Nephron (organoid): ENCODE measurements at regions not wholly inside any gene's neighbourhood (a gene's known extent, or its start where the extent isn't known, plus 50 kb on each side); places are given as distances from the start of the nearest gene placed in this dataset.

Experiments
- H3K27ac Mint-ChIP-seq, 3 experiments: 2 replicates each; pipeline ENCODE4 v1.8.0; 2020; ENCODE audit warnings: mixed read lengths in 3 of 3, mild to moderate bottlenecking in 2 of 3, moderate library complexity in 1 of 3
- H3K27me3 Mint-ChIP-seq: 2 replicates; pipeline ENCODE4 v1.8.0; 2021; ENCODE audit warnings: low read depth, mild to moderate bottlenecking, moderate library complexity, mixed read lengths
- H3K36me3 Mint-ChIP-seq: 2 replicates; pipeline ENCODE4 v1.8.0; 2020; ENCODE audit warnings: low read depth, mixed read lengths
- H3K4me1 Mint-ChIP-seq: 2 replicates; pipeline ENCODE4 v1.8.0; 2020; ENCODE audit warnings: mixed read lengths
- H3K4me3 Mint-ChIP-seq, 3 experiments: 2 replicates each; pipeline ENCODE4 v1.8.0; 2020; ENCODE audit warnings: mild to moderate bottlenecking in 3 of 3, mixed read lengths in 3 of 3, moderate library complexity in 2 of 3
- H3K9me3 Mint-ChIP-seq: 2 replicates; pipeline ENCODE4 v1.8.0; 2020; ENCODE audit warnings: mixed read lengths
- TF ChIP-seq, protein P1 (sequence below), 3 experiments: fragments of 200-600 bp; sonication (generic); IDR thresholded peaks; one replicate each; pipeline ENCODE4 v1.5.0; 2021; ENCODE audit warnings: antibody characterized with exemption in 3 of 3; ENCODE audit not compliant: unreplicated experiment in 3 of 3

DNA sequence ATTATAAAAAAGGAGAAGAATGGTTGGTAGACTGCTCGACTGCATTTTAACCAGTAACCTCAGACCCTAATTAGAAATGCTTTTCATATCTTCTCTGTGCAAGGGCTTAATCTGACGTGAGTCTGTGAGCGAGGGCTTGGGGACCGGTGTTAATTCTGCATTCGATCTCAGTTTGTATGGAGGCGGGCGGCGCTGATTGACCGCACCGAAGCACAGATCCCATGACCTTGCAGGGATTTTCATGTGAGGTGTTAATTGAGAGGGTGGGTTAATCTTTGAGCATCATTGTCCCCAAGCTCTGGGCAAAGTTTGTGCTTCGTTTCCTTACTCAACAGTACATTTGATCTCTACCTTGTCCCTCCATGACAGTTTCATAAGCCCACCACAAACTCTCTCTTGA, 250.9 kb downstream of the NR2F2 start:
- Mint-ChIP-seq H3K36me3 (no peaks in the 10 kb centered on the region), H3K4me3 (no peak overlapping the region), H3K27ac (no peak overlapping the region), H3K9me3 (no peaks in the 10 kb centered on the region), H3K27me3 (no peaks in the 10 kb centered on the region), H3K4me1 (peaks cover 5% of the 10 kb centered on the region)
- TF ChIP-seq, protein P1, sequence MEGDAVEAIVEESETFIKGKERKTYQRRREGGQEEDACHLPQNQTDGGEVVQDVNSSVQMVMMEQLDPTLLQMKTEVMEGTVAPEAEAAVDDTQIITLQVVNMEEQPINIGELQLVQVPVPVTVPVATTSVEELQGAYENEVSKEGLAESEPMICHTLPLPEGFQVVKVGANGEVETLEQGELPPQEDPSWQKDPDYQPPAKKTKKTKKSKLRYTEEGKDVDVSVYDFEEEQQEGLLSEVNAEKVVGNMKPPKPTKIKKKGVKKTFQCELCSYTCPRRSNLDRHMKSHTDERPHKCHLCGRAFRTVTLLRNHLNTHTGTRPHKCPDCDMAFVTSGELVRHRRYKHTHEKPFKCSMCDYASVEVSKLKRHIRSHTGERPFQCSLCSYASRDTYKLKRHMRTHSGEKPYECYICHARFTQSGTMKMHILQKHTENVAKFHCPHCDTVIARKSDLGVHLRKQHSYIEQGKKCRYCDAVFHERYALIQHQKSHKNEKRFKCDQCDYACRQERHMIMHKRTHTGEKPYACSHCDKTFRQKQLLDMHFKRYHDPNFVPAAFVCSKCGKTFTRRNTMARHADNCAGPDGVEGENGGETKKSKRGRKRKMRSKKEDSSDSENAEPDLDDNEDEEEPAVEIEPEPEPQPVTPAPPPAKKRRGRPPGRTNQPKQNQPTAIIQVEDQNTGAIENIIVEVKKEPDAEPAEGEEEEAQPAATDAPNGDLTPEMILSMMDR (IDR thresholded peaks at IDR 0.05; ENCODE audit: unreplicated experiment in 3 of 3): no peak

DNA sequence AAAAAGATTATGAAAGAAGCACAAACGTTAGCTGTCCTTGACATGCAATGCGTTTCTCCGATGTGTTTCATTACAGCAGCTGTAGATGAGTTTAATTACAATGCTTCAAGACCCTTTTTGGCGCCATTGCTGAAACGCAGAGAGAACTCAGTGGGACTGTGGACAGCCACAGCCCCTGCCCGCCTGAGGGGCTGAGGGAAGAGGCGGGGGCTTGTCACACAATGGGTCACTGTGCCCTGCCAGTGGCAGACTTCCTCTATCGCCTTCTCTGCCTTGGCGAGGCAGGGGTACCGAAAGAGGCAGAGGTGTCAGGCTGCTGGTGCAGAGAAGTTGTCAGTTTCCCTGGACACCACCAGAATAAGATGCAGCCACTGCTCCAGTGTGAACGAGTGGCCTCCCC, 252.0 kb downstream of the NR2F2 start:
- H3K36me3 Mint-ChIP-seq: no peaks in the 10 kb centered on the region
- no peaks in the 10 kb centered on the region for H3K9me3 Mint-ChIP-seq
- H3K4me1 Mint-ChIP-seq: peaks cover 5% of the 10 kb centered on the region
- no peaks in the 10 kb centered on the region for H3K27me3 Mint-ChIP-seq
- H3K4me3 Mint-ChIP-seq: no peak overlapping the region
- no peak overlapping the region for H3K27ac Mint-ChIP-seq
- TF ChIP-seq, protein P1 (IDR thresholded peaks at IDR 0.05; ENCODE audit: unreplicated experiment in 3 of 3): no peak

GRCh38 chr15:96583671-96584070, 253.2 kb downstream of the NR2F2 start:
- H3K27me3 Mint-ChIP-seq: peaks cover 2% of the 10 kb centered on the region
- peaks cover 5% of the 10 kb centered on the region for H3K4me1 Mint-ChIP-seq
- TF ChIP-seq, protein P1 (IDR thresholded peaks at IDR 0.05; ENCODE audit: unreplicated experiment in 3 of 3): no peak
- no peak overlapping the region for H3K27ac Mint-ChIP-seq
- no peaks in the 10 kb centered on the region for H3K9me3 Mint-ChIP-seq
- H3K36me3 Mint-ChIP-seq: no peaks in the 10 kb centered on the region
- H3K4me3 Mint-ChIP-seq: no peak overlapping the region

- Mint-ChIP-seq H3K4me1 (peaks cover 5% of the 10 kb centered on the region), H3K4me3 (no peak overlapping the region), H3K9me3 (no peaks in the 10 kb centered on the region), H3K27me3 (peaks cover 3% of the 10 kb centered on the region), H3K27ac (peak overlapping the region in 1 of 3 experiments; percentile 23), H3K36me3 (no peaks in the 10 kb centered on the region)
- TF ChIP-seq, protein P1 (IDR thresholded peaks at IDR 0.05; ENCODE audit: unreplicated experiment in 3 of 3): peak; percentile 22 to 39 (median 29)
Observed at GRCh38 chr15:96585484-96586386, 255.2 kb downstream of the NR2F2 start.

- TF ChIP-seq, protein P1 (IDR thresholded peaks at IDR 0.05; ENCODE audit: unreplicated experiment in 3 of 3): no peak
- no peaks in the 10 kb centered on the region for H3K9me3 Mint-ChIP-seq
- H3K36me3 Mint-ChIP-seq: no peaks in the 10 kb centered on the region
- no peak overlapping the region for H3K27ac Mint-ChIP-seq
- peaks cover 5% of the 10 kb centered on the region for H3K4me1 Mint-ChIP-seq
- H3K27me3 Mint-ChIP-seq: peaks cover 3% of the 10 kb centered on the region
- no peak overlapping the region for H3K4me3 Mint-ChIP-seq
Observed at GRCh38 chr15:96586901-96587300, 256.4 kb downstream of the NR2F2 start.

DNA sequence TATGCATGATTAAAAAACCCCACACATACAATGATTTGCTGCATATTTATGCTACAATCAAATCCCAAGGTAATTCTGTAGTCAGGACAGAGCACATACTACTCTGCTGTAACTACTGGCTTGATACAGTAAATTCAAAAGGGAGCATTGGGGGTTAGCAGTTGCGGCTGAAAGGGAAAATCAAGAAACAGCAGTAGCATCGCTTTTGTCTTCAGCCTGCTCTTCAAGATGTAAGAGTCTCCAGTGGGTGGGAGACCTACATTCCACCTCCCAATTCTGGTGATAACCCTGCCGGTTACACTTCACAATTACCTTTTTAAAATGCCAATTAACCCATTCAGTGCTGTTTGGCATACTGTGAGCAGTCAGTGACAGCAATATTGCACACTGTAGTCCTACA, 259.4 kb downstream of the NR2F2 start:
- Mint-ChIP-seq H3K36me3 (no peaks in the 10 kb centered on the region), H3K4me3 (no peak overlapping the region), H3K27me3 (peaks cover 8% of the 10 kb centered on the region)

More for the DNA sequence above, 259.4 kb downstream of the NR2F2 start:
- no peak overlapping the region for H3K27ac Mint-ChIP-seq
- no peaks in the 10 kb centered on the region for H3K9me3 Mint-ChIP-seq
- TF ChIP-seq, protein P1 (IDR thresholded peaks at IDR 0.05; ENCODE audit: unreplicated experiment in 3 of 3): no peak
- H3K4me1 Mint-ChIP-seq: peaks cover 5% of the 10 kb centered on the region
